Ishikawa (cell line): ENCODE measurements at regions not wholly inside any gene's neighbourhood (a gene's known extent, or its start where the extent isn't known, plus 50 kb on each side); places are given as distances from the start of the nearest gene placed in this dataset.

Source experiments
- EGR1 ChIP-seq: IDR thresholded peaks from 2 replicates; pipeline ENCODE4 v1.6.1; 2012

DNA sequence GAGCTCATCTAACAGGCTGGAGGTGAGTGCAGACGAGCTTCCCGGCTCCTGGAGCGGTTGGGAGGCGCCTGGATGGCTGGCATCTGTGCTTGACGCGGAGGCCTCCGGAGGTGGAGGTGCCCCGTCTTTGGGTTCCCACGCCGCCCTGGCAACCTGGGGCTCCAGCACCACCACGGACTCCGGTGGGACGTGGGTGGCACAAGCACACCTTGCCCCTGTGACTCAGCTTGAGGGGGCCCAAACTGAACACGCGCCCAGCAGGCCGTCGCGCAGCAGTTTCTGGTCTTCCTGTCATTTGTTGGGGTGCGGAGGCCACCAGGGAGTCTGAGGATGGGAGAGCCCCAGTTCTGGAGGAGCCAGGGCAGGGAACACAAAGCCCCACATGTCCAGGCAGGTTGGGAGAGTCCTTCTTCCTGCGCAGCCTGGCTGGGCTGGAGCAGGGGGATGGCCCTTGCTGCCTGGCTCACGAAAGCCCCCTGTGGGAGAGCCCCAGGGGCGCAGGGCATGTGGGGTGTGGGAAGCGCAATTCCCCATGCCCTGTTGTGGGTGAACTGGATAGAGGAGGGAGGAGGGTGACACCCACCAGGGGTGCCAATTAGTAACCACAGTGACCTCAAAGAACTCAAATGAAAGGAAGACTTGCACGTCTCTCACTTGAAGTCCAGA, 1378.6 kb upstream of the DEFB115 start:
- no peak for TF ChIP-seq EGR1
